CD14-positive monocyte (primary cell): ENCODE measurements at regions not wholly inside any gene's neighbourhood (a gene's known extent, or its start where the extent isn't known, plus 50 kb on each side); places are given as distances from the start of the nearest gene placed in this dataset.
"Not testable (repeated sequence)": the region's sequence is repeated elsewhere in the genome, so short reads cannot be mapped to it uniquely, and the experiment has no call there.

Source experiments
- DNase-seq, 3 donors: peaks; one replicate each; pipeline ENCODE4 v3.0.0-alpha.2; 2011 to 2022
- H2AFZ ChIP-seq: 2 replicates; pipeline ENCODE4 v1.6.0; 2012; ENCODE audit warnings: mild to moderate bottlenecking, low read depth, low read length, inconsistent platforms; ENCODE audit not compliant: insufficient read depth, poor library complexity, severe bottlenecking
- H3K27ac ChIP-seq, 2 donors: 1 replicate in 1 of 2; 2 replicates in 1 of 2; pipeline ENCODE4 v1.5.1; 2012 to 2013; ENCODE audit warnings: low read length in 2 of 2, control low read depth in 1 of 2, inconsistent platforms in 1 of 2, low read depth in 1 of 2, mild to moderate bottlenecking in 1 of 2
- H3K27me3 ChIP-seq, 2 donors: one replicate each; pipeline versions ENCODE4 v1.6.0 to v1.6.1; 2011 to 2013; ENCODE audit warnings: low read length in 2 of 2; ENCODE audit not compliant: control insufficient read depth in 2 of 2, insufficient read depth in 2 of 2
- H3K36me3 ChIP-seq, 2 donors: replicated peaks in 1 of 2; 1 replicate in 1 of 2; 2 replicates in 1 of 2; pipeline versions ENCODE4 v1.5.1 to v1.6.1; 2012 to 2013; ENCODE audit warnings: low read length in 2 of 2, control low read depth in 1 of 2, inconsistent platforms in 1 of 2, mild to moderate bottlenecking in 1 of 2; ENCODE audit not compliant: insufficient read depth in 2 of 2, control insufficient read depth in 1 of 2
- H3K4me1 ChIP-seq, 2 donors: 1 replicate in 1 of 2; 2 replicates in 1 of 2; pipeline versions ENCODE4 v1.5.1 to v1.6.1; 2012 to 2013; ENCODE audit warnings: low read length in 2 of 2, control low read depth in 1 of 2, inconsistent platforms in 1 of 2, mild to moderate bottlenecking in 1 of 2, moderate library complexity in 1 of 2; ENCODE audit not compliant: insufficient read depth in 2 of 2, control insufficient read depth in 1 of 2
- H3K4me2 ChIP-seq: replicated peaks from 2 replicates; pipeline ENCODE3; 2012; ENCODE audit warnings: low read length, moderate library complexity, mild to moderate bottlenecking; ENCODE audit not compliant: poor library complexity, severe bottlenecking; ENCODE audit errors: extremely low read depth
- H3K4me3 ChIP-seq, 3 experiments: fragments of 200-600 bp in 1 of 3; sonication (generic) in 1 of 3; replicated peaks in 1 of 3; 1 replicate in 2 of 3; 2 replicates in 1 of 3; pipeline ENCODE4 v1.5.1; 2011 to 2013; ENCODE audit warnings: low read length in 3 of 3, mild to moderate bottlenecking in 3 of 3, control low read depth in 2 of 3, low read depth in 2 of 3, inconsistent platforms in 1 of 3, moderate library complexity in 1 of 3
- H3K79me2 ChIP-seq: 2 replicates; pipeline ENCODE4 v1.6.0; 2012; ENCODE audit warnings: mild to moderate bottlenecking, control low read depth, inconsistent platforms, low read length, moderate library complexity; ENCODE audit not compliant: insufficient read depth
- H3K9ac ChIP-seq: 2 replicates; pipeline ENCODE4 v1.6.0; 2017; ENCODE audit warnings: low read length, mild to moderate bottlenecking; ENCODE audit not compliant: insufficient read depth, poor library complexity, severe bottlenecking
- H3K9me3 ChIP-seq, 2 donors: replicated peaks in 1 of 2; 1 replicate in 1 of 2; 2 replicates in 1 of 2; pipeline versions ENCODE4 v1.5.1 to v1.6.1; 2012 to 2013; ENCODE audit warnings: low read length in 2 of 2, control low read depth in 1 of 2; ENCODE audit not compliant: control insufficient read depth in 1 of 2, insufficient read depth in 1 of 2
- H4K20me1 ChIP-seq: 2 replicates; pipeline ENCODE4 v1.6.0; 2012; ENCODE audit warnings: mild to moderate bottlenecking, low read length, control low read depth, moderate library complexity; ENCODE audit not compliant: insufficient read depth
- H3K27ac Mint-ChIP-seq, 7 donors: one replicate each; pipeline ENCODE4 v1.8.0; 2020; ENCODE audit warnings: mild to moderate bottlenecking in 7 of 7, mixed read lengths in 7 of 7, moderate library complexity in 6 of 7, inconsistent platforms in 2 of 7
- H3K27me3 Mint-ChIP-seq, 3 donors: one replicate each; pipeline ENCODE4 v1.8.0; 2021 to 2022; ENCODE audit warnings: low read depth in 3 of 3, mild to moderate bottlenecking in 3 of 3, mixed read lengths in 3 of 3, moderate library complexity in 3 of 3, inconsistent platforms in 1 of 3
- H3K36me3 Mint-ChIP-seq, 2 donors: one replicate each; pipeline ENCODE4 v1.8.0; 2020; ENCODE audit warnings: mixed read lengths in 2 of 2, inconsistent platforms in 1 of 2, mild to moderate bottlenecking in 1 of 2
- H3K4me1 Mint-ChIP-seq: one replicate; pipeline ENCODE4 v1.8.0; 2020; ENCODE audit warnings: mild to moderate bottlenecking, mixed read lengths
- H3K4me3 Mint-ChIP-seq, 2 donors: one replicate each; pipeline ENCODE4 v1.8.0; 2020; ENCODE audit warnings: mild to moderate bottlenecking in 2 of 2, mixed read lengths in 2 of 2, moderate library complexity in 1 of 2
- H3K9me3 Mint-ChIP-seq, 7 donors: one replicate each; pipeline ENCODE4 v1.8.0; 2020 to 2022; ENCODE audit warnings: mixed read lengths in 7 of 7, mild to moderate bottlenecking in 6 of 7, moderate library complexity in 6 of 7, inconsistent platforms in 2 of 7
- WGBS: methylation state at CpG from one replicate; pipeline ENCODE4 v1.1.5; 2013; ENCODE audit warnings: missing lambda C conversion rate; ENCODE audit not compliant: insufficient coverage; 5-methylcytosine and 5-hydroxymethylcytosine counted together
- intact Hi-C, 2 donors: fragments of 100-400 bp; cut with micrococcal nuclease; formaldehyde crosslinking; loops; one replicate each; pipeline versions ENCODE4 v1.15.0 to v1.15.1; 2023
- TF ChIP-seq, protein P1 (sequence below): fragments of 200-600 bp; IDR thresholded peaks from one replicate; pipeline ENCODE4 v1.8.0; 2022; ENCODE audit warnings: antibody characterized with exemption, mild to moderate bottlenecking

DNA sequence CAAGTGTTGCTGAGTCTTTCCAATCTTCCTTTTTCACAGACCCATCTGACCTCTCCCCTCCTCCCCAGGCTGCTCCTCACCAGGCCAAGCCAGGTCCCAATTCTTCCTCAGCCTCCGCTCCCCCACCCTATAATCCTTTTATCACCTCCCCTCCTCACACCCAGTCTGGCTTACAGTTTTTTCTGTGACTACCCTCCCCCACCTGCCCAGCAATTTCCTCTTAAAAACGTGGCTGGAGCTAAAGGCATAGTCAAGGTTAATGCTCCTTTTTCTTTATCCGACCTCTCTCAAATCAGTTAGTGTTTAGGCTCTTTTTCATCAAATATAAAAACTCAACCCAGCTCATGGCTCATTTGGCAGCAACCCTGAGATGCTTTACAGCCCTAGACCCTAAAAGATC, 270.9 kb downstream of the NUF2 start:
- H4K20me1 ChIP-seq, H3K4me3 ChIP-seq, H3K27me3 ChIP-seq, H3K4me2 ChIP-seq, H3K4me1 Mint-ChIP-seq, H3K36me3 Mint-ChIP-seq, H3K27me3 Mint-ChIP-seq, H3K4me1 ChIP-seq, DNase-seq, H3K9ac ChIP-seq, H3K27ac ChIP-seq, H3K4me3 Mint-ChIP-seq, H3K79me2 ChIP-seq, H2AFZ ChIP-seq, H3K27ac Mint-ChIP-seq, H3K36me3 ChIP-seq, intact Hi-C loops: not testable (repeated sequence)
- 40% methylated on average over 1 of the region's 3 CpGs for WGBS
- H3K9me3 ChIP-seq = peaks cover 0 to 14% of the 10 kb centered on the region in 2 donors
- peaks cover 7 to 20% (median 18%) of the 10 kb centered on the region in 7 donors for H3K9me3 Mint-ChIP-seq

DNA sequence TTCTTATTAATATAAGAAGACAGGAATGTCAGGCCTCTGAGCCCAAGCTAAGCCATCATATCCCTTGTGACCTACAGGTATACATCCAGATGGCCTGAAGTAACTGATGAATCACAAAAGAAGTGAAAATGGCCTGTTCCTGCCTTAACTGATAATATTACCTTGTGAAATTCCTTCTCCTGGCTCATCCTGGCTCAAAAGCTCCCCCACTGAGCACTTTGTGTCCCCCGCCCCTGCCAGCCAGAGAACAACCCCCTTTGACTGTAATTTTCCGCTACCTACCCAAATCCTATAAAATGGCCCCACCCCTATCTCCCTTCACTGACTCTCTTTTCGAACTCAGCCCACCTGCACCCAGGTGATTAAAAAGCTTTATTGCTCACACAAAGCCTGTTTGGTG, 274.4 kb downstream of the NUF2 start:
- H3K27me3 Mint-ChIP-seq, H3K27ac Mint-ChIP-seq, intact Hi-C loops, H3K9ac ChIP-seq, H3K4me1 ChIP-seq, H3K36me3 Mint-ChIP-seq, H3K36me3 ChIP-seq, H3K79me2 ChIP-seq, H2AFZ ChIP-seq, H3K4me3 ChIP-seq, H3K27me3 ChIP-seq, H3K4me2 ChIP-seq, DNase-seq, H4K20me1 ChIP-seq, H3K27ac ChIP-seq, H3K4me1 Mint-ChIP-seq, H3K4me3 Mint-ChIP-seq: not testable (repeated sequence)
- peaks cover 0 to 14% of the 10 kb centered on the region in 2 donors for H3K9me3 ChIP-seq
- no CpG with 5 or more reads among the region's 3 CpGs for WGBS
- H3K9me3 Mint-ChIP-seq = peaks cover 5 to 20% (median 16%) of the 10 kb centered on the region in 7 donors

DNA sequence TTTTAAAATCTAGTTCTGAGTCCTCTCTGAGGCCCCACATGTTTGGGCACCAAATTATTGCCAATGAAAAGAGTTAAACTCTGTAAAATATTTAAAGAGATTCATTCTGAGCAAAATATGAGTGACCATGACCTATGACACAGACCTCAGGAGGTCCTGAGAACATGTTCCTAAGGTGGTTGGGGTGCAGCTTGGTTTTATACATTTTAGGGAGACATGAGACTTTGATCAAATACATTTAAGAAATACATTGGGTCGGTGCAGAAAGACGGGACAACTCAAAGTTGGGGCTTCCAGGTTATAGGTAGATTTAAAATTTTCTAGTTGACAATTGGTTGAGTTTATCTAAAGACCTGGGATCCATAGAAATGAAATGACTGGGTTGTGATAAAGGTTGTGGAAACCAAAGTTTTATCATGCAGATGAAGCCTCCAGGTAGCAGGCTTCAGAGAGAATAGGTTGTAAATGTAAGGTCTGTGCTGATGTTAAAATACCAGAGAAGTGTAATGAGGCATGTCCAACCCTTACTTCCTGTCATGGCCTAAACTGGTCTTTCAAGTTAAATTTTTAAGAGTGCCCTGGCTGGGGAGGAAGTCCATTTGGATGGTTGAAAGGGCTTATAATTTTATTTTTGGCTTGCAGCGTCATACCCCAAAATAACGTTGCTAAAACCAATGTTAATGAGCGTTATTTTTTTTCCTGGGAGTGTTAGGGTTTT, 274.9 kb downstream of the NUF2 start:
- intact Hi-C loops = no loop called here
- 45% methylated on average over 2 of the region's 5 CpGs for WGBS
- H3K4me1 ChIP-seq = no peaks in the 10 kb centered on the region
- H3K27me3 ChIP-seq = no peaks in the 10 kb centered on the region
- H3K27ac ChIP-seq = no peak overlapping the region
- H3K4me3 Mint-ChIP-seq = no peak overlapping the region
- no peaks in the 10 kb centered on the region for H3K4me1 Mint-ChIP-seq
- H3K27me3 Mint-ChIP-seq = no peaks in the 10 kb centered on the region
- H3K4me3 ChIP-seq = no peak overlapping the region
- no peaks in the 10 kb centered on the region for H3K36me3 ChIP-seq
- H2AFZ ChIP-seq = no peak overlapping the region
- H3K9ac ChIP-seq = no peak overlapping the region
- no peak for DNase-seq
- TF ChIP-seq, protein P1, sequence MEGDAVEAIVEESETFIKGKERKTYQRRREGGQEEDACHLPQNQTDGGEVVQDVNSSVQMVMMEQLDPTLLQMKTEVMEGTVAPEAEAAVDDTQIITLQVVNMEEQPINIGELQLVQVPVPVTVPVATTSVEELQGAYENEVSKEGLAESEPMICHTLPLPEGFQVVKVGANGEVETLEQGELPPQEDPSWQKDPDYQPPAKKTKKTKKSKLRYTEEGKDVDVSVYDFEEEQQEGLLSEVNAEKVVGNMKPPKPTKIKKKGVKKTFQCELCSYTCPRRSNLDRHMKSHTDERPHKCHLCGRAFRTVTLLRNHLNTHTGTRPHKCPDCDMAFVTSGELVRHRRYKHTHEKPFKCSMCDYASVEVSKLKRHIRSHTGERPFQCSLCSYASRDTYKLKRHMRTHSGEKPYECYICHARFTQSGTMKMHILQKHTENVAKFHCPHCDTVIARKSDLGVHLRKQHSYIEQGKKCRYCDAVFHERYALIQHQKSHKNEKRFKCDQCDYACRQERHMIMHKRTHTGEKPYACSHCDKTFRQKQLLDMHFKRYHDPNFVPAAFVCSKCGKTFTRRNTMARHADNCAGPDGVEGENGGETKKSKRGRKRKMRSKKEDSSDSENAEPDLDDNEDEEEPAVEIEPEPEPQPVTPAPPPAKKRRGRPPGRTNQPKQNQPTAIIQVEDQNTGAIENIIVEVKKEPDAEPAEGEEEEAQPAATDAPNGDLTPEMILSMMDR = no peak
- no peaks in the 10 kb centered on the region for H3K36me3 Mint-ChIP-seq
- no peaks in the 10 kb centered on the region for H3K79me2 ChIP-seq
- H3K9me3 ChIP-seq = peaks cover 0 to 14% of the 10 kb centered on the region in 2 donors
- H4K20me1 ChIP-seq = no peaks in the 10 kb centered on the region
- H3K27ac Mint-ChIP-seq = no peak overlapping the region
- no peak overlapping the region for H3K4me2 ChIP-seq
- H3K9me3 Mint-ChIP-seq = peaks cover 5 to 15% (median 13%) of the 10 kb centered on the region in 7 donors
